Body of pancreas (tissue), 4 donors: ENCODE measurements at regions not wholly inside any gene's neighbourhood (a gene's known extent, or its start where the extent isn't known, plus 50 kb on each side); places are given as distances from the start of the nearest gene placed in this dataset.

Source experiments
- ATAC-seq: fragments of 150-250 bp; one replicate; pipeline ENCODE4 v1.9.1; 2016
- DNase-seq, 4 donors: peaks; one replicate each; pipeline ENCODE4 v3.0.0-alpha.2; 2019
- H3K27ac ChIP-seq, 4 donors: fragments of 200-600 bp; sonication (generic); 1 replicate in 3 of 4; 2 replicates in 1 of 4; pipeline versions ENCODE4 v1.5.1 to v1.6.1; 2016 to 2019; ENCODE audit warnings: mild to moderate bottlenecking in 1 of 4, mixed read lengths in 1 of 4, moderate library complexity in 1 of 4
- H3K27me3 ChIP-seq, 2 donors: fragments of 200-600 bp; sonication (generic); one replicate each; pipeline ENCODE4 v1.6.0; 2016; ENCODE audit warnings: mild to moderate bottlenecking in 1 of 2
- H3K36me3 ChIP-seq, 2 donors: fragments of 200-600 bp; sonication (generic); replicated peaks in 1 of 2; 2 replicates each; pipeline ENCODE4 v1.5.1; 2016; ENCODE audit warnings: low read depth in 2 of 2; ENCODE audit not compliant: insufficient read depth in 1 of 2
- H3K4me1 ChIP-seq: fragments of 200-600 bp; sonication (generic); one replicate; pipeline ENCODE4 v1.6.0; 2016
- H3K4me3 ChIP-seq, 2 donors: fragments of 200-600 bp; sonication (generic); 1 replicate in 1 of 2; 2 replicates in 1 of 2; pipeline ENCODE4 v1.5.1; 2016 to 2019
- H3K9me3 ChIP-seq, 3 donors: fragments of 200-600 bp; sonication (generic); 1 replicate in 2 of 3; 2 replicates in 1 of 3; pipeline ENCODE4 v1.5.1; 2016
- CTCF ChIP-seq, 7 experiments: fragments of 450-650 bp in 4 of 7; fragments of 200-600 bp in 3 of 7; sonication (generic) in 3 of 7; IDR thresholded peaks; one replicate each; pipeline ENCODE4 v1.5.1; 2016 to 2019; ENCODE audit warnings: antibody characterized with exemption in 7 of 7
- POLR2A ChIP-seq, 3 donors: fragments of 450-650 bp; IDR thresholded peaks; one replicate each; pipeline ENCODE4 v1.6.1; 2016; ENCODE audit warnings: antibody characterized with exemption in 3 of 3, mild to moderate bottlenecking in 2 of 3
- WGBS, 2 donors: methylation state at CpG; one replicate each; pipeline ENCODE4 v1.1.5; 2017; 5-methylcytosine and 5-hydroxymethylcytosine counted together
- intact Hi-C: fragments of 100-400 bp; cut with DNase I; formaldehyde crosslinking; loops from one replicate; pipeline ENCODE4 v1.15.1; 2023

- no peaks in the 10 kb centered on the region for H3K9me3 ChIP-seq
- TF ChIP-seq CTCF (IDR thresholded peaks at IDR 0.05) (no peak), POLR2A (IDR thresholded peaks at IDR 0.05) (no peak)
- no peaks in the 10 kb centered on the region for H3K36me3 ChIP-seq
- H3K4me3 ChIP-seq = no peak overlapping the region
- no peak overlapping the region for H3K27ac ChIP-seq
- no peaks in the 10 kb centered on the region for H3K4me1 ChIP-seq
- no peaks in the 10 kb centered on the region for H3K27me3 ChIP-seq
- 92 to 96% methylated on average over 2 of the region's 2 CpGs for WGBS, 2 donors
- no peak for DNase-seq
- ATAC-seq = no peak
- intact Hi-C loops = no loop called here
Measured at GRCh38 chr5:125061726-125062125, 315.3 kb upstream of the ZNF608 start.

- Histone ChIP-seq H3K27me3 (no peaks in the 10 kb centered on the region), H3K27ac (no peak overlapping the region), H3K9me3 (no peaks in the 10 kb centered on the region), H3K4me3 (no peak overlapping the region), H3K4me1 (no peaks in the 10 kb centered on the region), H3K36me3 (no peaks in the 10 kb centered on the region)
- TF ChIP-seq CTCF (IDR thresholded peaks at IDR 0.05) = no peak
- no peak for TF ChIP-seq POLR2A (IDR thresholded peaks at IDR 0.05)
- WGBS, 2 donors = 87 to 93% methylated on average over 8 of the region's 8 CpGs
- DNase-seq = no peak
- no peak for ATAC-seq
- intact Hi-C loops = no loop called here
Measured at GRCh38 chr5:125064621-125065438, 318.4 kb upstream of the ZNF608 start.

DNA sequence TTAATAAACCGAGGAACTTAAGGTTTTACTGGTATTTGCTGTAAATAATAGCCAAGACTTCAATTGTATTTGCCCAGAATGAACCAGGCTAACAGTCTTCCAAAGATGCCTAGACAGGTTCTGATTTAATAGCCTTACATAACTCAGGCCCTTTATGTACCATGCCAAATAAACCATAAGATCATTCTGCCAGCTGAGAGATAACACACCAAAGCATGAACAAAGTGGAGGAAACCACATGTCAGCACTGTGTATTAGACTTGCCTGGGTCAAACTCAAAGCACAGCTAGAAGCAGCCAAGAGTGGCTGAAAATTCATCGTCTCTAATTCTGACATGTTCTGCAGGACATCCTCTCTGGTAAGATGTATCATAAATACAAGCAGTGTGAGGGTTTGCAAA lies 319.3 kb upstream of the ZNF608 start:
- DNase-seq (no peak), ATAC-seq (no peak)
- Histone ChIP-seq H3K4me1 (no peaks in the 10 kb centered on the region), H3K9me3 (no peaks in the 10 kb centered on the region), H3K36me3 (no peaks in the 10 kb centered on the region), H3K27me3 (no peaks in the 10 kb centered on the region), H3K27ac (no peak overlapping the region), H3K4me3 (no peak overlapping the region)
- intact Hi-C loops = no loop called here
- 68 to 74% methylated on average over 2 of the region's 2 CpGs for WGBS, 2 donors
- TF ChIP-seq POLR2A (IDR thresholded peaks at IDR 0.05) (no peak), CTCF (IDR thresholded peaks at IDR 0.05) (no peak)

DNA sequence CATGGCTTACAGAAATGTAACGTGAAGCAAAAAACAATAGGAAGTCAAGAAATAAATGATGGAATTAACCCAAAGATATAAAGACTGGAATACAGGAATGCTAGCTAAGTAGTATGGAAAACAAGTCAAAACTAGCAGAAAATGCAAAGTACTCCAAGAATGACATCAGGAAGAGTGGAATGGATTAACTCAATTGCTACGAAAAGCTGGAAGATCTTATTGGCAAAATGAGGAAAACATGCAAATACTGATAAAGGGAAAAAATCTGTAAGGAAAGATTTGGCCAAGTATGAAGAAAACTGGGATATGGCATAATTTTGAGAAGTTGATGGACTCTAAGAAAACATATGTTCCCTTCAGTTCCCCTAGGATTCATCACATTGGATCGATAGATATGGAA lies 324.5 kb upstream of the ZNF608 start:
- 90 to 95% methylated on average over 3 of the region's 3 CpGs for WGBS, 2 donors
- intact Hi-C loops = no loop called here
- H3K27ac ChIP-seq = no peak overlapping the region
- no peaks in the 10 kb centered on the region for H3K36me3 ChIP-seq
- peaks cover 0 to 8% (median 0%) of the 10 kb centered on the region in 3 donors for H3K9me3 ChIP-seq
- no peaks in the 10 kb centered on the region for H3K4me1 ChIP-seq
- ATAC-seq = no peak
- no peak overlapping the region for H3K4me3 ChIP-seq
- H3K27me3 ChIP-seq = no peaks in the 10 kb centered on the region
- DNase-seq = no peak
- TF ChIP-seq CTCF (IDR thresholded peaks at IDR 0.05) = no peak
- TF ChIP-seq POLR2A (IDR thresholded peaks at IDR 0.05) = no peak

DNA sequence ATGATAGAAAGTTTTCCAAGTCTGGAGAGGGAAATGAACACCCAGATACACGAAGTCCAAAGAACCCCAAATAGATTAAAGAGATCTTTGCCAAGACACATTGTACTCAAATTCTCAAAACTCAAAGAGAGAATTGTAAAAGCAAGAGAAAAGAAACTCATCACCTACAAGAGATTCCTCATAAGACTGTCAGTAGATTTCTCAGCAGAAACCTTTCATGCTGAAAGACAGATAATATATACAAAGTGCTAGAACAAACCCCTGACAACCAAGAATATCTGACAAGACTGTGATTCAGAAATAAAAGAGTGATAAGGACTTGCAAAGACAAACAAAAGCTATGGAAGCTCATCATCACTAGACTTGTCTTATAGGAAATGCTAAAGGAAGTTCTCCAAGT lies 326.7 kb upstream of the ZNF608 start:
- Histone ChIP-seq H3K4me3 (no peak overlapping the region), H3K36me3 (no peaks in the 10 kb centered on the region), H3K4me1 (no peaks in the 10 kb centered on the region), H3K27me3 (no peaks in the 10 kb centered on the region), H3K9me3 (peaks cover 0 to 8% (median 0%) of the 10 kb centered on the region in 3 donors), H3K27ac (no peak overlapping the region)
- ATAC-seq (no peak), DNase-seq (no peak)
- intact Hi-C loops = no loop called here
- WGBS, 2 donors = 68 to 80% methylated on average over 1 of the region's 1 CpG
- TF ChIP-seq CTCF (IDR thresholded peaks at IDR 0.05) (no peak), POLR2A (IDR thresholded peaks at IDR 0.05) (no peak)
